GM18511 (cell line): ENCODE measurements at regions not wholly inside any gene's neighbourhood (a gene's known extent, or its start where the extent isn't known, plus 50 kb on each side); places are given as distances from the start of the nearest gene placed in this dataset.
A peak's percentile ranks its signal among the peaks of the same experiment; 100 is the strongest.

Experiments
- ATAC-seq: cut with Tn5 transposase; IDR thresholded peaks from one replicate; pipeline ENCODE4 v1.9.1; 2021; ENCODE audit warnings: mild to moderate bottlenecking, moderate library complexity; ENCODE audit not compliant: unreplicated experiment

- peak; percentile 85 for ATAC-seq
Measured at GRCh38 chr2:122883849-122884248, 1128.4 kb downstream of the TSN start.

GRCh38 chr2:122884889-122885288 lies 1129.4 kb downstream of the TSN start:
- no peak for ATAC-seq

- no peak for ATAC-seq
Measured at GRCh38 chr2:122885436-122885835, 1130.0 kb downstream of the TSN start.

- ATAC-seq, result no peak
Measured at GRCh38 chr2:122886479-122887145, 1131.2 kb downstream of the TSN start.

- no peak for ATAC-seq
Measured at GRCh38 chr2:122899614-122900013, 1125.5 kb upstream of the CNTNAP5 start.

GRCh38 chr2:122905431-122905830 lies 1119.7 kb upstream of the CNTNAP5 start:
- ATAC-seq, result no peak

- ATAC-seq, result no peak
Measured at GRCh38 chr2:122908159-122908558, 1116.9 kb upstream of the CNTNAP5 start.

GRCh38 chr2:122927197-122927596 lies 1097.9 kb upstream of the CNTNAP5 start:
- ATAC-seq, result no peak

- no peak for ATAC-seq
Measured at GRCh38 chr2:122927710-122928557, 1097.2 kb upstream of the CNTNAP5 start.

- ATAC-seq, result no peak
Measured at GRCh38 chr2:122929347-122929746, 1095.7 kb upstream of the CNTNAP5 start.

- no peak for ATAC-seq
Measured at GRCh38 chr2:122935506-122935905, 1089.6 kb upstream of the CNTNAP5 start.

GRCh38 chr2:122939796-122940195 lies 1085.3 kb upstream of the CNTNAP5 start:
- ATAC-seq, result no peak

GRCh38 chr2:122949523-122949922 lies 1075.6 kb upstream of the CNTNAP5 start:
- ATAC-seq, result no peak

GRCh38 chr2:122955776-122956175 lies 1069.3 kb upstream of the CNTNAP5 start:
- no peak for ATAC-seq

GRCh38 chr2:122960759-122961641 lies 1064.1 kb upstream of the CNTNAP5 start:
- ATAC-seq, result no peak

- no peak for ATAC-seq
Measured at GRCh38 chr2:122966461-122966860, 1058.6 kb upstream of the CNTNAP5 start.

GRCh38 chr2:122977580-122977979 lies 1047.5 kb upstream of the CNTNAP5 start:
- no peak for ATAC-seq

- no peak for ATAC-seq
Measured at GRCh38 chr2:122980671-122981070, 1044.4 kb upstream of the CNTNAP5 start.

GRCh38 chr2:122982936-122983335 lies 1042.2 kb upstream of the CNTNAP5 start:
- no peak for ATAC-seq

- no peak for ATAC-seq
Measured at GRCh38 chr2:122988395-122989221, 1036.5 kb upstream of the CNTNAP5 start.
